Caco-2 (cell line): ENCODE measurements at regions not wholly inside any gene's neighbourhood (a gene's known extent, or its start where the extent isn't known, plus 50 kb on each side); places are given as distances from the start of the nearest gene placed in this dataset.

ENCODE experiments used
- BruUV-seq: library from RNA; stranded (reverse); fragments of 400-500 nt; replicated peaks from 2 replicates; lab custom pipeline; 2021; lab: Mats Ljungman, UMichigan
- CTCF ChIA-PET: fragments of 300-600 bp; sonication (Branson Sonifier 250); formaldehyde crosslinking; loops from one replicate; lab custom pipeline; 2022; ENCODE audit warnings: antibody characterized with exemption; lab: Charles Lee
- POLR2A ChIA-PET: fragments of 300-600 bp; sonication (Branson Sonifier 250); formaldehyde crosslinking; loops from one replicate; lab custom pipeline; 2022; ENCODE audit warnings: antibody characterized with exemption; lab: Charles Lee
- DNase-seq, 2 experiments: peaks; one replicate each; pipeline versions ENCODE4 v3.0.0 to v3.0.0-alpha.2; 2020 to 2022
- H3K27me3 ChIP-seq: replicated peaks from 2 replicates; pipeline ENCODE4 v1.6.0; 2011; ENCODE audit warnings: low read length; ENCODE audit not compliant: control insufficient read depth, insufficient read depth
- H3K36me3 ChIP-seq: 2 replicates; pipeline ENCODE4 v1.5.1; 2011; ENCODE audit warnings: low read length; ENCODE audit not compliant: control insufficient read depth, insufficient read depth
- H3K4me1 ChIP-seq: fragments of 250-450 bp; sonication (Bioruptor Pico); 2 replicates; pipeline ENCODE4 v1.5.1; 2020; ENCODE audit warnings: mild to moderate bottlenecking
- H3K4me3 ChIP-seq: 2 replicates; pipeline ENCODE4 v1.5.1; 2011; ENCODE audit warnings: low read depth, mild to moderate bottlenecking, control low read depth, low read length
- H3K9me3 ChIP-seq: fragments of 250-450 bp; sonication (Bioruptor Pico); 2 replicates; pipeline ENCODE4 v1.5.1; 2020; ENCODE audit warnings: mild to moderate bottlenecking, moderate library complexity
- H3K27ac Mint-ChIP-seq: one replicate; pipeline ENCODE4 v1.8.0; 2022; ENCODE audit warnings: mixed read lengths; ENCODE audit not compliant: unreplicated experiment
- H3K27me3 Mint-ChIP-seq: one replicate; pipeline ENCODE4 v1.8.0; 2022; ENCODE audit warnings: mixed read lengths; ENCODE audit not compliant: insufficient read depth, unreplicated experiment
- H3K36me3 Mint-ChIP-seq: one replicate; pipeline ENCODE4 v1.8.0; 2022; ENCODE audit warnings: mild to moderate bottlenecking, mixed read lengths; ENCODE audit not compliant: insufficient read depth, unreplicated experiment
- H3K4me1 Mint-ChIP-seq: one replicate; pipeline ENCODE4 v1.8.0; 2022; ENCODE audit warnings: low read depth, mixed read lengths; ENCODE audit not compliant: unreplicated experiment
- H3K4me3 Mint-ChIP-seq: one replicate; pipeline ENCODE4 v1.8.0; 2022; ENCODE audit warnings: mild to moderate bottlenecking, moderate library complexity, mixed read lengths; ENCODE audit not compliant: unreplicated experiment
- H3K9me3 Mint-ChIP-seq: one replicate; pipeline ENCODE4 v1.8.0; 2022; ENCODE audit warnings: mixed read lengths; ENCODE audit not compliant: unreplicated experiment
- intact Hi-C: fragments of 100-400 bp; cut with micrococcal nuclease; formaldehyde crosslinking; loops from one replicate; pipeline ENCODE4 v1.10.0; 2022; ENCODE audit not compliant: unreplicated experiment
- TF ChIP-seq, protein P1 (sequence below), 2 experiments: fragments of 200-600 bp in 1 of 2; IDR thresholded peaks; 1 replicate in 1 of 2; 2 replicates in 1 of 2; pipeline versions ENCODE4 v1.5.1 to v1.8.0; 2011 to 2022; ENCODE audit warnings: antibody characterized with exemption in 1 of 2, control low read depth in 1 of 2, inconsistent platforms in 1 of 2, low read depth in 1 of 2, low read length in 1 of 2, mild to moderate bottlenecking in 1 of 2, moderate library complexity in 1 of 2; ENCODE audit not compliant: insufficient read depth in 1 of 2, severe bottlenecking in 1 of 2, unreplicated experiment in 1 of 2

DNA sequence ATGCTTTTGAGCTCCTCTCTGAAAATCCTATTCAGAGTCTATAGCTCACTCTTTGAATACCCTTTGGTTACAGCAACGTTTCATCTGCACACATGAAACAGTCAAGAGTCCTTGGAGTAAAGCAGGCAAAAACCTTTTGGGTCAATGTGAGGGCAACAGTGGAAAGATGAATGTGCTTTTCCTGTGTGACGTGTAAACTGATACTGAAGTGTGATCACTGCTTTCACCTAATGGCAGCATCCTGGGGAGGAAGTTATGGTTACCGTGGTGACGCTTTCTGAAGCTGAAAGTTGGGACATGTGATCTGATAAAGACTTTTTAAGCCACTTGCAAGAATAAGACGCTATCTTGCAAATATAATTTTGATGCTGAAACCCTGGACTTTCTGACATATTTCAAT lies 160.0 kb downstream of the SEC16B start:
- Histone ChIP-seq H3K9me3 (no peaks in the 10 kb centered on the region), H3K4me3 (no peak overlapping the region), H3K36me3 (no peaks in the 10 kb centered on the region), H3K27me3 (no peaks in the 10 kb centered on the region), H3K4me1 (no peaks in the 10 kb centered on the region)
- TF ChIP-seq, protein P1, sequence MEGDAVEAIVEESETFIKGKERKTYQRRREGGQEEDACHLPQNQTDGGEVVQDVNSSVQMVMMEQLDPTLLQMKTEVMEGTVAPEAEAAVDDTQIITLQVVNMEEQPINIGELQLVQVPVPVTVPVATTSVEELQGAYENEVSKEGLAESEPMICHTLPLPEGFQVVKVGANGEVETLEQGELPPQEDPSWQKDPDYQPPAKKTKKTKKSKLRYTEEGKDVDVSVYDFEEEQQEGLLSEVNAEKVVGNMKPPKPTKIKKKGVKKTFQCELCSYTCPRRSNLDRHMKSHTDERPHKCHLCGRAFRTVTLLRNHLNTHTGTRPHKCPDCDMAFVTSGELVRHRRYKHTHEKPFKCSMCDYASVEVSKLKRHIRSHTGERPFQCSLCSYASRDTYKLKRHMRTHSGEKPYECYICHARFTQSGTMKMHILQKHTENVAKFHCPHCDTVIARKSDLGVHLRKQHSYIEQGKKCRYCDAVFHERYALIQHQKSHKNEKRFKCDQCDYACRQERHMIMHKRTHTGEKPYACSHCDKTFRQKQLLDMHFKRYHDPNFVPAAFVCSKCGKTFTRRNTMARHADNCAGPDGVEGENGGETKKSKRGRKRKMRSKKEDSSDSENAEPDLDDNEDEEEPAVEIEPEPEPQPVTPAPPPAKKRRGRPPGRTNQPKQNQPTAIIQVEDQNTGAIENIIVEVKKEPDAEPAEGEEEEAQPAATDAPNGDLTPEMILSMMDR (IDR thresholded peaks at IDR 0.05; ENCODE audit: insufficient read depth in 1 of 2, low read depth in 1 of 2, low read length in 1 of 2, severe bottlenecking in 1 of 2, unreplicated experiment in 1 of 2) = no peak
- BruUV-seq = no TSS peak
- CTCF ChIA-PET = no interaction called here
- POLR2A ChIA-PET = no interaction called here
- no peaks in the 10 kb centered on the region for H3K36me3 Mint-ChIP-seq
- no peak for DNase-seq
- intact Hi-C loops = no loop called here
- H3K9me3 Mint-ChIP-seq = peaks cover 12% of the 10 kb centered on the region
- H3K4me1 Mint-ChIP-seq = no peaks in the 10 kb centered on the region
- peaks cover 2% of the 10 kb centered on the region for H3K27me3 Mint-ChIP-seq
- no peak overlapping the region for H3K27ac Mint-ChIP-seq
- no peak overlapping the region for H3K4me3 Mint-ChIP-seq

DNA sequence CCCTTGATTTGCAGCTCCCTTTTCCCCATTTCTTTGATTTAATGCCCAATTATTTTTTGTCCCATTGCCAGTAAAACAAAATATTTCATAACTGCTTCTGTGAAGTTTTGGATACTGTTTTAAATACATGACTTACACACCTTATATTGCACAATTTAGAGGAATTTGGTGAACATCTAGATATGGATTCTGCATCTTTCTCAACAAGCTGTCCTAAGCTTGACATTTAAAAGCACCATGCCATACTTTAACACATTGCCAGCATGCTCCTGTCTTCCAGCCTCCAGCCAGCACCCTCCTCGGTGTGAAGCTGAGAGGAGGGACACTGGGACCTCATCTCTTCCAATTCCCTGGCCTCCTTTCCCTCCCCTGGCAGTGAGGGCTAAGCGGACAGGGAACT lies 167.6 kb downstream of the SEC16B start:
- H3K36me3 ChIP-seq = no peaks in the 10 kb centered on the region
- Mint-ChIP-seq H3K36me3 (no peaks in the 10 kb centered on the region), H3K9me3 (peaks cover 22% of the 10 kb centered on the region), H3K27me3 (peaks cover 2% of the 10 kb centered on the region), H3K4me1 (no peaks in the 10 kb centered on the region), H3K27ac (no peak overlapping the region), H3K4me3 (no peak overlapping the region)
- BruUV-seq = no TSS peak
- TF ChIP-seq, protein P1 (IDR thresholded peaks at IDR 0.05; ENCODE audit: insufficient read depth in 1 of 2, low read depth in 1 of 2, low read length in 1 of 2, severe bottlenecking in 1 of 2, unreplicated experiment in 1 of 2) = no peak
- H3K4me1 ChIP-seq = no peaks in the 10 kb centered on the region
- no peaks in the 10 kb centered on the region; the same call in 1 of the 2 replicates for H3K27me3 ChIP-seq
- no peaks in the 10 kb centered on the region for H3K9me3 ChIP-seq
- H3K4me3 ChIP-seq = no peak overlapping the region
- ChIA-PET CTCF (no interaction called here), POLR2A (no interaction called here)
- intact Hi-C loops = no loop called here
- DNase-seq = no peak

DNA sequence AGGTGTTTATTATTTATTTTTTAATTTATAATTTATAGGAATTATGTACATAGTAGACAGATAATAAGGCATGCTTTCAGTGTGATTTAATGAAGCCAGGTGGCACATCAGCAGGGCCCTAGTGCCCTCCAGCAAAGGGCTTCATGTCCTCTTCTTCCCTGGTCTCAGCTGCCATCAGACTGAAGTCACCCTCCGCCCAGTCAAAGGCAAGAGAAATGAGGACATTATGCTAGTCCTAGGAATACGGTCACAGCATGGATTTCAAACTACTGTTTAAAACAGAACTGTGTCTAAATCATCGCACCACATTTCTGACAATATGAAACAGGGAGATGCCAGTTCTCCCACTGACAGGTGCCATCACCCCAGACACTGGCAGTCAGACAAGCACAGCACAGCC lies 168.1 kb downstream of the SEC16B start:
- ChIA-PET CTCF (no interaction called here), POLR2A (no interaction called here)
- no peaks in the 10 kb centered on the region for H3K4me1 ChIP-seq
- Mint-ChIP-seq H3K4me3 (no peak overlapping the region), H3K36me3 (no peaks in the 10 kb centered on the region), H3K4me1 (no peaks in the 10 kb centered on the region), H3K9me3 (peaks cover 22% of the 10 kb centered on the region), H3K27ac (no peak overlapping the region), H3K27me3 (peaks cover 6% of the 10 kb centered on the region)
- H3K36me3 ChIP-seq = no peaks in the 10 kb centered on the region
- no peak overlapping the region for H3K4me3 ChIP-seq
- no TSS peak for BruUV-seq
- DNase-seq = no peak
- H3K27me3 ChIP-seq = no peaks in the 10 kb centered on the region; the same call in 1 of the 2 replicates
- intact Hi-C loops = no loop called here
- H3K9me3 ChIP-seq = no peaks in the 10 kb centered on the region
- TF ChIP-seq, protein P1 (IDR thresholded peaks at IDR 0.05; ENCODE audit: insufficient read depth in 1 of 2, low read depth in 1 of 2, low read length in 1 of 2, severe bottlenecking in 1 of 2, unreplicated experiment in 1 of 2) = no peak
